Right lobe of liver (tissue), 4 donors: ENCODE measurements at regions not wholly inside any gene's neighbourhood (a gene's known extent, or its start where the extent isn't known, plus 50 kb on each side); places are given as distances from the start of the nearest gene placed in this dataset.

Source experiments
- CTCF ChIP-seq, 4 donors: fragments of 200-600 bp in 3 of 4; fragments of 450-650 bp in 1 of 4; IDR thresholded peaks; one replicate each; pipeline versions ENCODE4 v1.5.1 to v1.8.0; 2016 to 2022; ENCODE audit warnings: antibody characterized with exemption in 4 of 4, mild to moderate bottlenecking in 2 of 4
- POLR2A ChIP-seq: fragments of 450-650 bp; IDR thresholded peaks from one replicate; pipeline ENCODE4 v1.6.1; 2017; ENCODE audit warnings: antibody characterized with exemption, mild to moderate bottlenecking
- donor health status: DM: no; HTN: no; CAD: no.
- donor health status: DM: no; HTN: no; CAD: no.
- donor health status: DM: no; HTN: yes; CAD: no.

GRCh38 chr3:44104668-44105321, 136.9 kb upstream of the TOPAZ1 start:
- no peak for TF ChIP-seq POLR2A
- no peak for TF ChIP-seq CTCF (IDR thresholded peaks at IDR 0.05)
